ENCODE measurements at regions not wholly inside any gene's neighbourhood (a gene's known extent, or its start where the extent isn't known, plus 50 kb on each side); places are given as distances from the start of the nearest gene placed in this dataset.
A peak's percentile ranks its signal among the peaks of the same experiment; 100 is the strongest.

GRCh38 chr4:166252487-166253402, 379.7 kb downstream of the TLL1 start:
- in situ Hi-C loops (cut with HindIII; ENCODE audit: low pct_unique_long_range_greater_than_20kb, low sequenced_read_pairs), result no loop called here
- peak; percentile 78 for DNase-seq (ENCODE audit: low read depth, low spot score)

GRCh38 chr4:166257276-166257675, 384.2 kb downstream of the TLL1 start:
- in situ Hi-C loops (cut with HindIII; ENCODE audit: low pct_unique_long_range_greater_than_20kb, low sequenced_read_pairs), result no loop called here
- DNase-seq (ENCODE audit: low read depth, low spot score), result no peak

GRCh38 chr4:166257891-166258290, 384.9 kb downstream of the TLL1 start:
- DNase-seq (ENCODE audit: low read depth, low spot score), result no peak

GRCh38 chr4:166259081-166259480, 386.0 kb downstream of the TLL1 start:
- DNase-seq (ENCODE audit: low read depth, low spot score), result no peak
- in situ Hi-C loops (cut with HindIII; ENCODE audit: low pct_unique_long_range_greater_than_20kb, low sequenced_read_pairs), result no loop called here

More at GRCh38 chr4:166257891-166258290, 384.9 kb downstream of the TLL1 start:
- in situ Hi-C loops (cut with HindIII; ENCODE audit: low pct_unique_long_range_greater_than_20kb, low sequenced_read_pairs), result no loop called here

GRCh38 chr4:166274136-166274761, 401.2 kb downstream of the TLL1 start:
- DNase-seq (ENCODE audit: low read depth, low spot score), result peak; percentile 15
- in situ Hi-C loops (cut with HindIII; ENCODE audit: low pct_unique_long_range_greater_than_20kb, low sequenced_read_pairs), result no loop called here

- no peak for DNase-seq (ENCODE audit: low read depth, low spot score)
- in situ Hi-C loops (cut with HindIII; ENCODE audit: low pct_unique_long_range_greater_than_20kb, low sequenced_read_pairs), result no loop called here
These were observed 401.7 kb downstream of the TLL1 start for GRCh38 chr4:166274775-166275174.

- no peak for DNase-seq (ENCODE audit: low read depth, low spot score)
- in situ Hi-C loops (cut with HindIII; ENCODE audit: low pct_unique_long_range_greater_than_20kb, low sequenced_read_pairs), result no loop called here
These were observed 404.4 kb downstream of the TLL1 start for GRCh38 chr4:166277401-166277800.

GRCh38 chr4:166277853-166278252, 404.8 kb downstream of the TLL1 start:
- in situ Hi-C loops (cut with HindIII; ENCODE audit: low pct_unique_long_range_greater_than_20kb, low sequenced_read_pairs), result no loop called here
- DNase-seq (ENCODE audit: low read depth, low spot score), result no peak

- in situ Hi-C loops (cut with HindIII; ENCODE audit: low pct_unique_long_range_greater_than_20kb, low sequenced_read_pairs), result no loop called here
- DNase-seq (ENCODE audit: low read depth, low spot score), result no peak
These were observed 406.2 kb downstream of the TLL1 start for GRCh38 chr4:166279261-166279660.

- in situ Hi-C loops (cut with HindIII; ENCODE audit: low pct_unique_long_range_greater_than_20kb, low sequenced_read_pairs), result no loop called here
These were observed 407.6 kb downstream of the TLL1 start for GRCh38 chr4:166280642-166281041.

GRCh38 chr4:166282081-166282770, 409.2 kb downstream of the TLL1 start:
- no peak for DNase-seq (ENCODE audit: low read depth, low spot score)
- in situ Hi-C loops (cut with HindIII; ENCODE audit: low pct_unique_long_range_greater_than_20kb, low sequenced_read_pairs), result no loop called here

More at GRCh38 chr4:166280642-166281041, 407.6 kb downstream of the TLL1 start:
- no peak for DNase-seq (ENCODE audit: low read depth, low spot score)

- in situ Hi-C loops (cut with HindIII; ENCODE audit: low pct_unique_long_range_greater_than_20kb, low sequenced_read_pairs), result no loop called here
- no peak for DNase-seq (ENCODE audit: low read depth, low spot score)
These were observed 411.2 kb downstream of the TLL1 start for GRCh38 chr4:166284221-166284620.

- peak; percentile 50 for DNase-seq (ENCODE audit: low read depth, low spot score)
- in situ Hi-C loops (cut with HindIII; ENCODE audit: low pct_unique_long_range_greater_than_20kb, low sequenced_read_pairs), result no loop called here
These were observed 417.4 kb downstream of the TLL1 start for GRCh38 chr4:166290426-166290825.

- no peak for DNase-seq (ENCODE audit: low read depth, low spot score)
- in situ Hi-C loops (cut with HindIII; ENCODE audit: low pct_unique_long_range_greater_than_20kb, low sequenced_read_pairs), result no loop called here
These were observed 420.5 kb downstream of the TLL1 start for GRCh38 chr4:166293556-166293955.

GRCh38 chr4:166301266-166301665, 428.2 kb downstream of the TLL1 start:
- in situ Hi-C loops (cut with HindIII; ENCODE audit: low pct_unique_long_range_greater_than_20kb, low sequenced_read_pairs), result no loop called here
- no peak for DNase-seq (ENCODE audit: low read depth, low spot score)

GRCh38 chr4:166308647-166309046, 435.6 kb downstream of the TLL1 start:
- no peak for DNase-seq (ENCODE audit: low read depth, low spot score)
- in situ Hi-C loops (cut with HindIII; ENCODE audit: low pct_unique_long_range_greater_than_20kb, low sequenced_read_pairs), result no loop called here

- in situ Hi-C loops (cut with HindIII; ENCODE audit: low pct_unique_long_range_greater_than_20kb, low sequenced_read_pairs), result no loop called here
- DNase-seq (ENCODE audit: low read depth, low spot score), result no peak
These were observed 436.2 kb downstream of the TLL1 start for GRCh38 chr4:166309286-166309685.

- no peak for DNase-seq (ENCODE audit: low read depth, low spot score)
- in situ Hi-C loops (cut with HindIII; ENCODE audit: low pct_unique_long_range_greater_than_20kb, low sequenced_read_pairs), result no loop called here
These were observed 438.1 kb downstream of the TLL1 start for GRCh38 chr4:166311169-166311568.
